ENCODE measurements at regions not wholly inside any gene's neighbourhood (a gene's known extent, or its start where the extent isn't known, plus 50 kb on each side); places are given as distances from the start of the nearest gene placed in this dataset.

- no peak overlapping the region for H3K9ac ChIP-seq
- H4K20me1 ChIP-seq (ENCODE audit: insufficient read depth), result no peaks in the 10 kb centered on the region
- no peak overlapping the region for H3K4me2 ChIP-seq
- no peaks in the 10 kb centered on the region for H3K79me2 ChIP-seq (ENCODE audit: insufficient read depth, low read depth)
- H3K27me3 ChIP-seq (ENCODE audit: insufficient read depth, low read depth), result no peaks in the 10 kb centered on the region
- no peak overlapping the region for H2AFZ ChIP-seq (ENCODE audit: low read depth)
- no peak for TF ChIP-seq CTCF (conservative IDR thresholded peaks at IDR 0.05; ENCODE audit: low read depth, low read length)
- no peak overlapping the region for H3K4me3 ChIP-seq (IDR thresholded peaks at IDR 0.05; ENCODE audit: insufficient read depth, low read depth, low read length)
- no peak overlapping the region for H3K27ac ChIP-seq
- H3K36me3 ChIP-seq (ENCODE audit: insufficient read depth), result no peaks in the 10 kb centered on the region
- no peaks in the 10 kb centered on the region for H3K4me1 ChIP-seq (ENCODE audit: low read depth, poor library complexity, severe bottlenecking)
Observed at GRCh38 chr3:124137216-124137615, 145.3 kb upstream of the ROPN1 start.

- Histone ChIP-seq H3K27me3 (ENCODE audit: insufficient read depth, low read depth) (no peaks in the 10 kb centered on the region), H3K27ac (no peak overlapping the region), H3K79me2 (ENCODE audit: insufficient read depth, low read depth) (no peaks in the 10 kb centered on the region), H3K4me1 (ENCODE audit: low read depth, poor library complexity, severe bottlenecking) (no peaks in the 10 kb centered on the region), H3K9ac (no peak overlapping the region), H4K20me1 (ENCODE audit: insufficient read depth) (no peaks in the 10 kb centered on the region), H3K36me3 (ENCODE audit: insufficient read depth) (no peaks in the 10 kb centered on the region), H3K4me2 (no peak overlapping the region), H3K4me3 (IDR thresholded peaks at IDR 0.05; ENCODE audit: insufficient read depth, low read depth, low read length) (no peak overlapping the region), H2AFZ (ENCODE audit: low read depth) (no peak overlapping the region)
- TF ChIP-seq CTCF (conservative IDR thresholded peaks at IDR 0.05; ENCODE audit: low read depth, low read length), result no peak
Observed at GRCh38 chr3:124138148-124138547, 146.2 kb upstream of the ROPN1 start.

GRCh38 chr3:124140746-124141145, 148.8 kb upstream of the ROPN1 start:
- Histone ChIP-seq H2AFZ (ENCODE audit: low read depth) (no peak overlapping the region), H4K20me1 (ENCODE audit: insufficient read depth) (no peaks in the 10 kb centered on the region), H3K9ac (no peak overlapping the region), H3K27me3 (ENCODE audit: insufficient read depth, low read depth) (no peaks in the 10 kb centered on the region), H3K79me2 (ENCODE audit: insufficient read depth, low read depth) (no peaks in the 10 kb centered on the region), H3K4me2 (no peak overlapping the region), H3K36me3 (ENCODE audit: insufficient read depth) (no peaks in the 10 kb centered on the region), H3K27ac (no peak overlapping the region), H3K4me3 (IDR thresholded peaks at IDR 0.05; ENCODE audit: insufficient read depth, low read depth, low read length) (no peak overlapping the region), H3K4me1 (ENCODE audit: low read depth, poor library complexity, severe bottlenecking) (no peaks in the 10 kb centered on the region)
- no peak for TF ChIP-seq CTCF (conservative IDR thresholded peaks at IDR 0.05; ENCODE audit: low read depth, low read length)

GRCh38 chr3:124142389-124142970, 150.6 kb upstream of the ROPN1 start:
- Histone ChIP-seq H3K79me2 (ENCODE audit: insufficient read depth, low read depth) (no peaks in the 10 kb centered on the region), H3K4me2 (no peak overlapping the region), H3K27ac (no peak overlapping the region), H4K20me1 (ENCODE audit: insufficient read depth) (no peaks in the 10 kb centered on the region), H2AFZ (ENCODE audit: low read depth) (no peak overlapping the region), H3K9ac (no peak overlapping the region), H3K27me3 (ENCODE audit: insufficient read depth, low read depth) (no peaks in the 10 kb centered on the region), H3K4me3 (IDR thresholded peaks at IDR 0.05; ENCODE audit: insufficient read depth, low read depth, low read length) (no peak overlapping the region), H3K36me3 (ENCODE audit: insufficient read depth) (no peaks in the 10 kb centered on the region), H3K4me1 (ENCODE audit: low read depth, poor library complexity, severe bottlenecking) (no peaks in the 10 kb centered on the region)
- TF ChIP-seq CTCF (conservative IDR thresholded peaks at IDR 0.05; ENCODE audit: low read depth, low read length), result no peak

Measured in KMS-11 (cell line).